ENCODE measurements at regions not wholly inside any gene's neighbourhood (a gene's known extent, or its start where the extent isn't known, plus 50 kb on each side); places are given as distances from the start of the nearest gene placed in this dataset.

DNA sequence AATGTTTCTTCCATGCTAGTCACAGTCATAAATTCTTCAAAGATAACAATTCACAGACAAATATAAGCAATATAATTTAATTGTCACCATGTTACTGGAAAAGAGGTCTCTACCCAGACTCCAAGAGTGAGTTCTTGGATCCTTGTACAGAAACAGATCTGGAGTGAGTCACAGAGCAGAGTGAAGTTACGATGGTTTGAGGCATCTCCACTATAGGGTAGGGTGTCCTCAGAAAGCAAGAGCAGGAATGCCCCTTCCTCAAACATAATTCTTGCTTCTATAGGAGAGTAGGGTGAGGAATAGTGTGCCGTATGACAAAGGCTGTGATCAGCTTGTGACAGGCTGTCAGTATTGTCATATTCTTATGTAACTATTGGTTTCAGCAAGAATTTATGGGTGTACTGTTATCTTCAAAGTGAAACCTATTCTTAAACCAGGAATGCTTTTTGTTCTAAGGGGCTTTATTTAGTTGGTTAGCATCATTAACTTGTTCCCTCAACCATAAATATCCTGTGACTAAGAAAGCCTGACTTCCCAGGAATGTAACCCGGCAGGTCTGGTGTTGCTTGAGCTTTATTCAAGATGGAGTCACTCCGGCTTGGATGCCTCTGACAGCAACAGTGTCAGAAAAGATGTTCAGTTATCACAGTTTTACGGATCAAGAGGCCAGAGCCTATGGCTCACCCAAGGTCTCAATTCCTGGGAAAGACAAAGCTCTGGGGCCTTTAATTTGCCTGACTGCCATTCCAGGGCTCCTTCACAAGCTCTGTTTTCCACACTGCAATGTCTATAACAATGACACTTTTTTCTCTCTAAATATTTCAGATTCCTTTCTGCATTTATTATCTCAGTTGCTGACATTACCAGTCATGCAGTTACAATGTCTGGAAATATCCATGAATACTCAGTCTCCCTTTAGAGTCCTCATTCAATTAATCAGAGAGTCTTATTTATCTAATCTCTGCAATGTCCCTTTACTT is 298.6 kb downstream of the C6orf118 start:
- intact Hi-C loops (cut with DNase I), result no loop called here
- H3K27me3 ChIP-seq (replicated peaks; ENCODE audit: insufficient read depth), result no peaks in the 10 kb centered on the region
- 44% methylated on average over 5 of the region's 5 CpGs for WGBS
- no peak for DNase-seq (ENCODE audit: low spot score)
- no peaks in the 10 kb centered on the region for H3K9me3 ChIP-seq
- H3K4me3 ChIP-seq, result no peak overlapping the region
- no peaks in the 10 kb centered on the region for H3K4me1 ChIP-seq (replicated peaks)
- TF ChIP-seq POLR2AphosphoS5 (IDR thresholded peaks at IDR 0.05), result no peak
- TF ChIP-seq POLR2A (IDR thresholded peaks at IDR 0.05), result no peak
- TF ChIP-seq, protein P1, sequence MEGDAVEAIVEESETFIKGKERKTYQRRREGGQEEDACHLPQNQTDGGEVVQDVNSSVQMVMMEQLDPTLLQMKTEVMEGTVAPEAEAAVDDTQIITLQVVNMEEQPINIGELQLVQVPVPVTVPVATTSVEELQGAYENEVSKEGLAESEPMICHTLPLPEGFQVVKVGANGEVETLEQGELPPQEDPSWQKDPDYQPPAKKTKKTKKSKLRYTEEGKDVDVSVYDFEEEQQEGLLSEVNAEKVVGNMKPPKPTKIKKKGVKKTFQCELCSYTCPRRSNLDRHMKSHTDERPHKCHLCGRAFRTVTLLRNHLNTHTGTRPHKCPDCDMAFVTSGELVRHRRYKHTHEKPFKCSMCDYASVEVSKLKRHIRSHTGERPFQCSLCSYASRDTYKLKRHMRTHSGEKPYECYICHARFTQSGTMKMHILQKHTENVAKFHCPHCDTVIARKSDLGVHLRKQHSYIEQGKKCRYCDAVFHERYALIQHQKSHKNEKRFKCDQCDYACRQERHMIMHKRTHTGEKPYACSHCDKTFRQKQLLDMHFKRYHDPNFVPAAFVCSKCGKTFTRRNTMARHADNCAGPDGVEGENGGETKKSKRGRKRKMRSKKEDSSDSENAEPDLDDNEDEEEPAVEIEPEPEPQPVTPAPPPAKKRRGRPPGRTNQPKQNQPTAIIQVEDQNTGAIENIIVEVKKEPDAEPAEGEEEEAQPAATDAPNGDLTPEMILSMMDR (IDR thresholded peaks at IDR 0.05), result no peak
- no peak overlapping the region for H3K27ac ChIP-seq
- H3K36me3 ChIP-seq, result no peaks in the 10 kb centered on the region

DNA sequence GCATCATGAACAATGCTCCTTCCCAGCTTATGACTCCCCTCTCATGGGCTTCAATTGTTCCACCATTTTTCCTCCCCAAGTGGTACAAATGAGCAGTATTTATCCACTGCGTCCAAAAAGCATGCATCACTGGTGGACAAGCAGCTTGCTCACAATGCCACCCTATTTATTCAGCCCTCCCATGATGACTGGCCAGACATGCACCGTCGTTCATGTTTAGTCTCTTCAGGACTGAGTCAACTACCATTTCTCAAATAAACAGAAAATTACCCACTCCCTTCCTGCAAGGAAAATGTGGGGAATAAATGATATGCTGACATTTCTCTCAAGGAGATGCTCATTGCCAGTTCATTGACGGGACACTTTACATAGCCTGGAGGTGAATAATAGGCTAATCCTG is 300.4 kb downstream of the C6orf118 start:
- WGBS, result 82% methylated on average over 4 of the region's 4 CpGs
- no peak overlapping the region for H3K4me3 ChIP-seq
- no peak overlapping the region for H3K27ac ChIP-seq
- TF ChIP-seq POLR2AphosphoS5 (IDR thresholded peaks at IDR 0.05) (no peak), POLR2A (IDR thresholded peaks at IDR 0.05) (no peak)
- TF ChIP-seq, protein P1 (IDR thresholded peaks at IDR 0.05), result no peak
- no peaks in the 10 kb centered on the region for H3K36me3 ChIP-seq
- H3K27me3 ChIP-seq (replicated peaks; ENCODE audit: insufficient read depth), result no peaks in the 10 kb centered on the region
- intact Hi-C loops (cut with DNase I), result no loop called here
- H3K9me3 ChIP-seq, result no peaks in the 10 kb centered on the region
- H3K4me1 ChIP-seq (replicated peaks), result no peaks in the 10 kb centered on the region
- no peak for DNase-seq (ENCODE audit: low spot score)

DNA sequence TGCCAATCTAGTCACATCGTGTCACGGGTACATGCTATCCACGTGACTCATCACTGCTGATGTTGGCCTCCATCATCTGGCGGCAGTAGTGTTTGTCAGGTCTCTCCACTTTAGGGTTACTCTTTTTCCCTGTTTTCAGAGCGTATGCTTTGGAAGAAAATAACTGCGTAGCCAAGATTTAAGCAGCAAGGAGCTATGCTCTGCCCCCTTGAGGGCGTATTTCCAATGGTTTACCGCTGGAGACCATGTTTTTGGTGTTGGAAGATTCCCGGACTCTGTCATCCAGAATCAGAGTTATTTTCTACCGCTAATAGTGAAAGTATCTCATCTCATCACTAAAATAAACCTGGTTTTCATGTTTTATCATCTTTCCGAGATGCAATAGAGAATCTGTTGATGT is 306.5 kb downstream of the C6orf118 start:
- no peak for DNase-seq (ENCODE audit: low spot score)
- no peaks in the 10 kb centered on the region for H3K4me1 ChIP-seq (replicated peaks)
- 84% methylated on average over 11 of the region's 11 CpGs for WGBS

DNA sequence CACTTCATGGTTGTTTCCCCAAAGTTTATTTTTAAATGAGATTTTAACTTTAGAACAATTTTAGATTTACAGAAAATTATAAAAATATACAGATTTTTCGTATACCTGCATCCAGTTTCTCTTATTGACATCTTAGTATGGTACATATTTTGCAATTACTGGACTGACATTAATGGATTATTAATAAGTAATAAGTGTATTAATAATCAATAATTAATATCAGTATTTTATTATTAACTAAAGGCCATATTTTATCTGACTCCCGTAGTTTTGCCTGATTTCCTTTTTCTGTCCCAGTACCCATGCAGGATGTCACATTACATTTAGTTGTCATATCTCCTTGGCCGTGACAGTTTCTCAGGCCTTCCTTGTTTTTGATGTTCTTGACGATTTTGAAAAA is 307.0 kb downstream of the C6orf118 start:
- no peak for DNase-seq (ENCODE audit: low spot score)
- Histone ChIP-seq H3K9me3 (no peaks in the 10 kb centered on the region), H3K4me1 (replicated peaks) (no peaks in the 10 kb centered on the region), H3K27ac (no peak overlapping the region), H3K4me3 (no peak overlapping the region), H3K27me3 (replicated peaks; ENCODE audit: insufficient read depth) (no peaks in the 10 kb centered on the region), H3K36me3 (no peaks in the 10 kb centered on the region)
- intact Hi-C loops (cut with DNase I), result no loop called here
- WGBS, result 93% methylated on average over 4 of the region's 4 CpGs
- TF ChIP-seq, protein P1 (IDR thresholded peaks at IDR 0.05), result no peak
- no peak for TF ChIP-seq POLR2AphosphoS5 (IDR thresholded peaks at IDR 0.05)
- TF ChIP-seq POLR2A (IDR thresholded peaks at IDR 0.05), result no peak

More for the DNA sequence above, 306.5 kb downstream of the C6orf118 start:
- TF ChIP-seq POLR2AphosphoS5 (IDR thresholded peaks at IDR 0.05) (no peak), POLR2A (IDR thresholded peaks at IDR 0.05) (no peak)
- TF ChIP-seq, protein P1 (IDR thresholded peaks at IDR 0.05), result no peak
- intact Hi-C loops (cut with DNase I), result no loop called here
- H3K27me3 ChIP-seq (replicated peaks; ENCODE audit: insufficient read depth), result no peaks in the 10 kb centered on the region
- H3K4me3 ChIP-seq, result no peak overlapping the region
- no peak overlapping the region for H3K27ac ChIP-seq
- H3K9me3 ChIP-seq, result no peaks in the 10 kb centered on the region
- H3K36me3 ChIP-seq, result no peaks in the 10 kb centered on the region
